Ishikawa (cell line): ENCODE measurements at regions not wholly inside any gene's neighbourhood (a gene's known extent, or its start where the extent isn't known, plus 50 kb on each side); places are given as distances from the start of the nearest gene placed in this dataset.

ENCODE experiments used
- CEBPB ChIP-seq: IDR thresholded peaks from 2 replicates; pipeline ENCODE4 v1.6.1; 2012
- EP300 ChIP-seq: IDR thresholded peaks from 2 replicates; pipeline ENCODE4 v1.6.1; 2012; ENCODE audit warnings: borderline replicate concordance
- NFIC ChIP-seq: IDR thresholded peaks from 2 replicates; pipeline ENCODE4 v1.6.1; 2012
- RAD21 ChIP-seq: IDR thresholded peaks from 2 replicates; pipeline ENCODE4 v1.6.1; 2012; ENCODE audit warnings: low read depth
- TAF1 ChIP-seq: IDR thresholded peaks from 2 replicates; pipeline ENCODE4 v1.6.1; 2012; ENCODE audit warnings: low read depth, mild to moderate bottlenecking
- TCF12 ChIP-seq: IDR thresholded peaks from 2 replicates; pipeline ENCODE4 v1.6.1; 2012; ENCODE audit warnings: low read depth
- TEAD4 ChIP-seq: IDR thresholded peaks from 2 replicates; pipeline ENCODE4 v1.6.1; 2012
- YY1 ChIP-seq: IDR thresholded peaks from 2 replicates; pipeline ENCODE4 v1.6.1; 2012; ENCODE audit warnings: low read depth
- TF ChIP-seq, protein P1 (sequence below): IDR thresholded peaks from 2 replicates; pipeline ENCODE4 v1.6.1; 2012
- TF ChIP-seq, protein P2 (sequence below): IDR thresholded peaks from 2 replicates; pipeline ENCODE4 v1.6.1; 2012; ENCODE audit warnings: low read depth, mild to moderate bottlenecking

DNA sequence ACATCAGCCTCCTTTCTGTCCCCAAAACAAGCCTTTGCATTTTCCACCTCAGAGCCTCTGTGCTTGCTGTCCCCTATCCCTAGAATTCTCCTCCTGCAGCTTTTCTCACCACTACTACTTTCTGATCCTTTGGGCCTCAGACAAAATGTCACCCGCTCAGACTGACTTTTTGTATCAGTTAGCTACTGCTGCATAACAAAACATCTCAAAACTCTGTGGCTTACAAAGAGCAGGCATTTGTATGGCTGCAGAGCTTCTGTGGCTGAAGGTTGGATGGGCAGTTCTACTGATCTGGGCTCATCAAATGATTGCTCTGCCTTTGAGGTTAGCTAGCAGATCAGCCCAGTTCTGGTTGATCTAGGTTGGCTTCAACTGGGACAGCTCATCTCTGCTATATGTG lies 248.7 kb downstream of the MN1 start:
- TF ChIP-seq CEBPB, result no peak
- TF ChIP-seq EP300, result no peak
- TF ChIP-seq YY1, result no peak
- no peak for TF ChIP-seq TEAD4
- TF ChIP-seq, protein P1, sequence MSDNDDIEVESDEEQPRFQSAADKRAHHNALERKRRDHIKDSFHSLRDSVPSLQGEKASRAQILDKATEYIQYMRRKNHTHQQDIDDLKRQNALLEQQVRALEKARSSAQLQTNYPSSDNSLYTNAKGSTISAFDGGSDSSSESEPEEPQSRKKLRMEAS, result no peak
- TF ChIP-seq, protein P2, sequence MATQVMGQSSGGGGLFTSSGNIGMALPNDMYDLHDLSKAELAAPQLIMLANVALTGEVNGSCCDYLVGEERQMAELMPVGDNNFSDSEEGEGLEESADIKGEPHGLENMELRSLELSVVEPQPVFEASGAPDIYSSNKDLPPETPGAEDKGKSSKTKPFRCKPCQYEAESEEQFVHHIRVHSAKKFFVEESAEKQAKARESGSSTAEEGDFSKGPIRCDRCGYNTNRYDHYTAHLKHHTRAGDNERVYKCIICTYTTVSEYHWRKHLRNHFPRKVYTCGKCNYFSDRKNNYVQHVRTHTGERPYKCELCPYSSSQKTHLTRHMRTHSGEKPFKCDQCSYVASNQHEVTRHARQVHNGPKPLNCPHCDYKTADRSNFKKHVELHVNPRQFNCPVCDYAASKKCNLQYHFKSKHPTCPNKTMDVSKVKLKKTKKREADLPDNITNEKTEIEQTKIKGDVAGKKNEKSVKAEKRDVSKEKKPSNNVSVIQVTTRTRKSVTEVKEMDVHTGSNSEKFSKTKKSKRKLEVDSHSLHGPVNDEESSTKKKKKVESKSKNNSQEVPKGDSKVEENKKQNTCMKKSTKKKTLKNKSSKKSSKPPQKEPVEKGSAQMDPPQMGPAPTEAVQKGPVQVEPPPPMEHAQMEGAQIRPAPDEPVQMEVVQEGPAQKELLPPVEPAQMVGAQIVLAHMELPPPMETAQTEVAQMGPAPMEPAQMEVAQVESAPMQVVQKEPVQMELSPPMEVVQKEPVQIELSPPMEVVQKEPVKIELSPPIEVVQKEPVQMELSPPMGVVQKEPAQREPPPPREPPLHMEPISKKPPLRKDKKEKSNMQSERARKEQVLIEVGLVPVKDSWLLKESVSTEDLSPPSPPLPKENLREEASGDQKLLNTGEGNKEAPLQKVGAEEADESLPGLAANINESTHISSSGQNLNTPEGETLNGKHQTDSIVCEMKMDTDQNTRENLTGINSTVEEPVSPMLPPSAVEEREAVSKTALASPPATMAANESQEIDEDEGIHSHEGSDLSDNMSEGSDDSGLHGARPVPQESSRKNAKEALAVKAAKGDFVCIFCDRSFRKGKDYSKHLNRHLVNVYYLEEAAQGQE, result no peak
- no peak for TF ChIP-seq NFIC
- TF ChIP-seq RAD21, result no peak
- no peak for TF ChIP-seq TCF12
- TF ChIP-seq TAF1, result no peak
